HepG2 (cell line): ENCODE measurements at regions not wholly inside any gene's neighbourhood (a gene's known extent, or its start where the extent isn't known, plus 50 kb on each side); places are given as distances from the start of the nearest gene placed in this dataset.

Source experiments
- CSRNP1 ChIP-seq: sonication (generic); formaldehyde crosslinking; IDR thresholded peaks from 2 replicates; pipeline ENCODE4 v1.8.1; 2023; ENCODE audit warnings: mild to moderate bottlenecking, missing genetic modification reagents
- CTCF ChIP-seq: sonication (generic); formaldehyde crosslinking; IDR thresholded peaks from 2 replicates; pipeline ENCODE4 v1.5.0; 2020; ENCODE audit warnings: mild to moderate bottlenecking, missing genetic modification reagents, moderate library complexity
- FOXK2 ChIP-seq: fragments of 450-650 bp; IDR thresholded peaks from 2 replicates; pipeline ENCODE4 v1.6.1; 2016
- MED13 ChIP-seq: sonication (generic); formaldehyde crosslinking; IDR thresholded peaks from 2 replicates; pipeline ENCODE4 v1.5.0; 2020; ENCODE audit warnings: missing genetic modification reagents
- ZFP36L1 ChIP-seq: sonication (generic); formaldehyde crosslinking; IDR thresholded peaks from 2 replicates; pipeline ENCODE4 v1.8.0; 2022; ENCODE audit warnings: mild to moderate bottlenecking, missing genetic modification reagents, moderate library complexity
- ZNF652 ChIP-seq: IDR thresholded peaks from 2 replicates; pipeline ENCODE4 v1.6.1; 2016; ENCODE audit warnings: low read depth, borderline replicate concordance
- ZSCAN21 ChIP-seq: sonication (generic); formaldehyde crosslinking; IDR thresholded peaks from 2 replicates; pipeline ENCODE4 v1.8.0; 2022; ENCODE audit warnings: mild to moderate bottlenecking, missing genetic modification reagents, moderate library complexity, borderline replicate concordance

- TF ChIP-seq ZNF652 (CRISPR knock-in tag) = no peak
- TF ChIP-seq ZFP36L1 (CRISPR knock-in tag) = no peak
- no peak for TF ChIP-seq MED13 (CRISPR knock-in tag)
- TF ChIP-seq CSRNP1 (CRISPR knock-in tag) = no peak
- TF ChIP-seq FOXK2 = no peak
- TF ChIP-seq CTCF (CRISPR knock-in tag) = no peak
- TF ChIP-seq ZSCAN21 = no peak
Observed at GRCh38 chr16:14374451-14375131, 255.5 kb downstream of the PARN start.
